GM18873 (cell line): ENCODE measurements at regions not wholly inside any gene's neighbourhood (a gene's known extent, or its start where the extent isn't known, plus 50 kb on each side); places are given as distances from the start of the nearest gene placed in this dataset.

Experiments
- ATAC-seq: cut with Tn5 transposase; IDR thresholded peaks from one replicate; pipeline ENCODE4 v1.9.1; 2021; ENCODE audit warnings: mild to moderate bottlenecking, moderate library complexity, moderate number of reproducible peaks; ENCODE audit not compliant: unreplicated experiment, low FRiP score

DNA sequence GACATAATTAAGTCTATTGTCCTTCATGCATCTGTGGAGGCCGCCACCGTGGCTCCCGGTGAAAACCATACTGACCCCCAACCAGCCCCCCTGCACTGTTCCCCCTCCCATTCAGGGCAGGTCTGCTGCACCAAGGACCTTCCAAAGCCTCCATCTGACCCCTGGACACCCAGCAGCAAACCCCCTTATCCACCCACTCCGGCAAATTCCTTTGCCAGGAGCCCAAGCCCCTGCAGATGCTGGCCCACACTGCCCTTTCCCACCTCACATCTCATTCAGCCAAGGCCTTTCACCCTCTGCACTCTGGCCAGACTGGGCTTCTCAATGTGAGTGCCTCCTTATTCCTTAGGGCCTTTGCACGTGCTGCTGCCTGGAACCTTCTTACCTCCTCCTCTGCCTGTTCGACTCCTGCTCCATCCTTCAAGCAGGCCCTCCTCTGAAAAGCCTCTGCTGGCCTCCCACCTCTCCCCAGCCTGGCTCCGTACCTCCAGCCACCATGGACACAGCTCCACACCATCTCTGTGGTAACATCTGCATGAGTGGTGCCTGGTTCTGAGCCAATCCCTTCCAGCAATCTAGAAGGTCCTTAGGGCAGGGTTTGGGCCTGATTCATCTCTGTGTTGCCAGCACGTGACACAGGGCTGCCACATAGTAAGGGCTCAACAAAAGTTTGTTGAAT is 230.7 kb downstream of the BCL11B start:
- no peak for ATAC-seq

DNA sequence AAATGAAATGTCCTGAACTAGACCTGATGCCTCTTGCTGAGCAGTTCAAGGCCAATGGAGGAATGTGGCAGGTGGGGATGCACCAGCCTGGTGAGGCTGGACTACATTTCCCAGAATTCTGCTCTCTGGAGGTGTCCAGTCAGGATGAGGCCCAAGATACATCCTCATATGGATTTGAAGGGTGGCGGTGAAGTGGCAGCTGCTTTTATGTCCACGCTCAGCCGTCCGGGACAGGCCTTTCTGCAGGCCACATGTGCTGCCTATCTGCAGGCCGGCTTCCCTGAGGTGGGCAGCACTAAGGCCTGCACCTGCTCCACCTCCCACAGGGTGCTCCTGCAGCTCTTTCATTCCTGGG is 230.2 kb downstream of the BCL11B start:
- no peak for ATAC-seq

- ATAC-seq = no peak
Observed at GRCh38 chr14:99042381-99043266, 229.4 kb downstream of the BCL11B start.

- ATAC-seq = no peak
Observed at GRCh38 chr14:99043267-99043615, 228.8 kb downstream of the BCL11B start.

GRCh38 chr14:99043756-99044155 is 228.2 kb downstream of the BCL11B start:
- no peak for ATAC-seq

GRCh38 chr14:99047441-99048031 is 224.5 kb downstream of the BCL11B start:
- ATAC-seq = no peak

DNA sequence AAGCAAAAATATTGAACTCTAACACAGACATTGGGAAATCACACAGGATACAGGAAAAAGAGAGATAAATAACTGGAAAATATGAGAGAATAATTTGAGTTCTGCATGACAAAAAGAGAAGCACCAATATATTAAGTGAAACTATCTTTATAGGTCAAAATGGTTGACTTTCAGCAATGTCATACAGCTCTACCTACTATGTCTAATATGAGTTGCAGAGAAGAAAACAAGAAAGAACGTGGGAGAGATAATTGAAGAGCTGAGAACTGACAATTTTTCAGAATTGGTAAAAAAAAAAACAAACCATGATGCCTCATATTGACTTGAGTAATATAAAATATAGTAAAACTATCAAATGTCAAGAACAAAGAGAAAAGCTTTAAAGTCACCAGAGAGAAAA is 221.7 kb downstream of the BCL11B start:
- no peak for ATAC-seq

DNA sequence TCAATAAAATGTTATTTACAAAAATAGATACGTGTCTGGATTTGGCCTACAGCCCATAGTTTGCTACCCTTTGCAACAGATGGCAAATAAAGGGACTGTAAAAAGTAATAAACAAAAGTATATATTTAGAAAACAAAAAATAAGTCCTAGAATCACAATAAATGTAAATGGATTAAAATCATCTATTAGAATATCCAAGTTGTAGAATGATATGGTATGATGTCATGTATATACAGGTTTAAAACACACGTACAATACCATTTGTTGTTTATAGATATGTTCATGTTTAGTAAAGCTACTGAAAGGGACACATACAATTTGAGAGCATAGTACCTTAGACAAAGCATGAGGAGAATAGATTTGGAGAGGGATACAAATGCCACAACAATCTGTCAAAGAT is 219.5 kb downstream of the BCL11B start:
- ATAC-seq = no peak

DNA sequence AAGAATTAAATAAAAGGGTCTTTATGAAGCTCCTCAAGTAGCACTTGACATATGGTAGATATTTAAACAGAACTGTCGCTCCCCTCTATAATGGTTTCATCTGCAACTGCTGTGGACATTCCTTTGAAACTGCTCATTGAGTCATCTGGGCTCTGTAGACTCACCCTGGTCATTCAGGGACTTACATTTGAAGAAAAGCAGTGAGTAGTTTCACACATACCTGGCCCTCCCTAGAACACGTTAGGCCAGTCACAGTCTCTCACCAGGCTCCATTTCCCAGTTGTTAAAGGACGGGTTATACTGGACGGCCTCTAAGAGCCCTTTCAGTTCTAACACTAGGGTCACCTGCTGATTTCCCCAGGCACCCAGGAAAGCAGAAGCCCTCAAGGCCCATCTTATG is 217.0 kb downstream of the BCL11B start:
- no peak for ATAC-seq

- ATAC-seq = no peak
Observed at GRCh38 chr14:99055816-99056215, 216.2 kb downstream of the BCL11B start.

DNA sequence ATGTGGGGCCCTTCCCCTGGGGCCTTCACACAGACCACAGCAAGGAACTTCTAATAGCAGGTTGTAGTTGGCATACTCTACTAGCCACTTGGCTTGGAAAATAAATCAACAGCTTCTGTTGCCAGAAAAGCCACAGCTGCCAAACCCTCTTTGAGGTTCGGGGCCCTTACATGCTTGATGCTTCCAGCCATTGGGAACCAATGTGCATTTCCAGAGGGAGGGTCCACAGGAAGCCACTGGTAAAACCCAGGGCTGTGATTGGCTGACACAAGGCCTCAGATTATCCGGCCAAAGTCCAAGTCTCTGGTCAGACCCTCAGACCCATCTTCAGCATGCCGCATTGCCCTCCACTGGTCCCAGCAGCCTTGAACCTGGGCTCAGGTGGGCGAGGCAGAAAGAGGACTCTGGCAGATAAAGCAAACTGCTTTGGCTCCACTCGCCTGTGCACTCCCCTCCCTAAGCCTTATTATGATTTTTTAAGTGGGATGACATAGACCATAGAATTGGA is 214.4 kb downstream of the BCL11B start:
- ATAC-seq = no peak

- no peak for ATAC-seq
Observed at GRCh38 chr14:99058542-99058941, 213.5 kb downstream of the BCL11B start.

DNA sequence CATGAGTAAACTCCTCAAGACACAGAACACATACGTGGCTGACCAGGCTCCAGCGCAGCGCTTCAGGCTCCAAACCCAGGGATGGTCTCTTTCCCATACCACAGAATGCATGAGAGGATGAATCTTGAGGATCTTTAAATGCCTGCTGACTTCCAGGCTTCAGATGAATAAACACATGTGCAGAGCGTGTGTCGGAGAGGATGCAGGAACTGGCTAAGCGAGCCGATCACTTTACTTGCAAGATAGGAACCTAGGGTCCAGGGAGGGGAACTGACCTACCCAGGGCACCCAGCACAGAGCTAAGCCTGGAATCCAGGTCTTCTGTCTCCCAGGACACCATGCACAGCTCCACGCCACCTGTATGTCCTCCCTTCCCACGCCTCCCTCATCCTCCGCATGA is 209.8 kb downstream of the BCL11B start:
- ATAC-seq = no peak

- no peak for ATAC-seq
Observed at GRCh38 chr14:99062772-99063418, 209.1 kb downstream of the BCL11B start.

- no peak for ATAC-seq
Observed at GRCh38 chr14:99063620-99064225, 208.3 kb downstream of the BCL11B start.

DNA sequence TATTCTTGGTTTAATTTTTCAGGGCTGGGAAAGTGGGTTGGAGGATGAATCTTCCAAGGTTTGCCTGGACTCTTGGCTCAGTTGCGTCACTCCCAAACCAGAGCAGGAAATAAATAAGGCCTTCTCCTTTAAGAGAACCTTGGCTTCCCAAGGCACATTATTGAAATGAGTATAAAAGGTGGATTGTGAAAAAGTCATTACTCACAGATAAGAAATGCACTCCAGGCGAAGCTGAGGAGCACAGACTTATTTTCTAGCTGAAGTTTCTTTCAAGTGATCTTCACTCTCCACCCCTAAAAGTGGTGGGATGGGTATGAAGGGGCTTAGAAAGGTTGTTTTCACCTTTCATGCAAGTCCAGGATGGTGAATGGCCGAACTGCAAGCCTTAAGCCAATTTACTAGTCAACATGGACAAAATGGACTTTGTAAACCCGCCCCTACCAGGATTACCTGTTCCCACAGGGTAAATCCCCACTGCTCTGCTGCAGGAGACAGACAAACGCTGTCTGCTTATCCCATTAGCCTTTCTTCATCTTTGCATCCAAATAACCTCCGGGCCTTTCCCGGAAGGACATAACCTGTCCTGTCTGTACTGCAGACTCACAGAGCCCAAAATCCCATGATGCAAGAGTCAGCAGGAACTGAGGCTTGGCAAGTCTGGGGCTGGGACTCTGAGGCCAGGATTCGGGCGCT is 207.6 kb downstream of the BCL11B start:
- ATAC-seq = no peak

GRCh38 chr14:99065551-99065950 is 206.4 kb downstream of the BCL11B start:
- no peak for ATAC-seq

DNA sequence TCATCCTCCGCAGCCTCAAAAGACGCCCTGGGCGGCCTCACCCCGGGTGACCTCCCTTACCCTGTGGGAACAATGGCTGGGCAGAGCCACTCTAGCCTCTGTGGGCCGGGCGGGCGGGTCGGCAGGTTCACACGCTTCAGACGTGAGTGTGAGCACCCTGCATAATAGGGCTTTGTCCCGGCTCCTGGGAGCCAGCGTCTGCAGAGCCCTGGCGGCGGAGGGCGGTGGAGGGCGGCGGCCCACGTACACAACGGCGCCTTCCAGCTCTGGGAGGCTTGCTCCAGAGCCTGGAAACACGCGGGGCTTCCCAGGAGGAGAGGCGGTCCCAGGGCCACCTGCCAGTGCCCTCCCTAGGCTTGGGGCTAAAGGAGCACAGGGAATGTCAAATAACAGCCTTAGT is 205.6 kb downstream of the BCL11B start:
- no peak for ATAC-seq

GRCh38 chr14:99067141-99067920 is 204.7 kb downstream of the BCL11B start:
- ATAC-seq = no peak
